ENCODE measurements at regions not wholly inside any gene's neighbourhood (a gene's known extent, or its start where the extent isn't known, plus 50 kb on each side); places are given as distances from the start of the nearest gene placed in this dataset.

DNA sequence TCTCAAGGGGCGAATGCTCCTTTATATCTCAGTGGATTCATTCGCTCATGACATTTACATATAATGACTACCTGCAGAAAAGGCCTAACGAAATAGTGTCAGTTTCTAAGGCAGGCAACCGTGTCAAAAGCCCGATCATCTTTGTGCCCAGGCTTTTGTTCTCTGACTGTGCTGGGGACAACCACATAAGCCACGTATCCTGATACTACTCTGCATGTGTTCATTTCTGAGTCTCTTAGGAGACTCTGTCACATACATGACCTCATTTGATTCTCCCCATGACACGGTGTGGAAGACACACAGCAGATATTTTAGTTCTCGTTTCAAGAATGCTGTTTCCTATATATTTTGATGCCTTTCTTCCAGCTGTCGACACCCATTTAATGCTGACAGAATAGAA lies 598.5 kb downstream of the BNC2 start:
- no peak overlapping the region for H3K9ac ChIP-seq (ENCODE audit: low read length)
- RAD21 ChIA-PET (ENCODE audit: low non-redundant PET in 1 of 2, low total read pairs in 2 of 2, uncharacterized antibody in 2 of 2, unreplicated experiment in 2 of 2): no interaction called here
- intact Hi-C loops (cut with micrococcal nuclease): no loop called here
- H3K27me3 ChIP-seq (ENCODE audit: insufficient read depth, low read length): no peaks in the 10 kb centered on the region
- BruUV-seq (replicated peaks): no TSS peak
- DNase-seq (ENCODE audit: low read depth, low spot score) (no peak), ATAC-seq (no peak)
- no peaks in the 10 kb centered on the region for H3K79me2 ChIP-seq (ENCODE audit: insufficient read depth, low read length)
- H3K27ac ChIP-seq (ENCODE audit: low read depth, low read length): no peak overlapping the region
- H3K9me2 ChIP-seq (ENCODE audit: insufficient read depth): no peaks in the 10 kb centered on the region
- no peak overlapping the region for H3K4me2 ChIP-seq (ENCODE audit: low read length)
- no peaks in the 10 kb centered on the region for H3K36me3 ChIP-seq (ENCODE audit: control insufficient read depth in 1 of 2, insufficient read depth in 2 of 2, low read length in 2 of 2)
- no peak overlapping the region for H3K4me3 ChIP-seq (replicated peaks in 1 of 2; ENCODE audit: low read depth in 1 of 2, low read length in 2 of 2)
- POLR2A ChIA-PET: no interaction called here
- CTCF ChIA-PET: no interaction called here
- no peaks in the 10 kb centered on the region for H3K4me1 ChIP-seq (ENCODE audit: control insufficient read depth in 1 of 2, insufficient read depth in 2 of 2, low read length in 2 of 2)
- H4K20me1 ChIP-seq (ENCODE audit: insufficient read depth): no peaks in the 10 kb centered on the region
- H3K9me3 ChIP-seq (ENCODE audit: control insufficient read depth in 1 of 2, insufficient read depth in 1 of 2, low read depth in 1 of 2, low read length in 2 of 2): no peaks in the 10 kb centered on the region
- no peak overlapping the region for H2AFZ ChIP-seq (ENCODE audit: low read depth, low read length, poor library complexity, severe bottlenecking)
- TF ChIP-seq TCF7L2 (IDR thresholded peaks at IDR 0.05; ENCODE audit: borderline replicate concordance, extremely low read depth, insufficient read depth, insufficient read length) (no peak), YY1 (IDR thresholded peaks at IDR 0.05; ENCODE audit: extremely low read depth, insufficient replicate concordance, low read depth, low read length) (no peak), EZH2 (IDR thresholded peaks at IDR 0.05) (no peak)

- Histone ChIP-seq H3K9me2 (ENCODE audit: insufficient read depth) (no peaks in the 10 kb centered on the region), H3K9ac (ENCODE audit: low read length) (no peak overlapping the region), H4K20me1 (ENCODE audit: insufficient read depth) (no peaks in the 10 kb centered on the region), H3K79me2 (ENCODE audit: insufficient read depth, low read length) (no peaks in the 10 kb centered on the region), H3K9me3 (ENCODE audit: control insufficient read depth in 1 of 2, insufficient read depth in 1 of 2, low read depth in 1 of 2, low read length in 2 of 2) (no peaks in the 10 kb centered on the region), H3K4me2 (ENCODE audit: low read length) (no peak overlapping the region), H3K27me3 (ENCODE audit: insufficient read depth, low read length) (no peaks in the 10 kb centered on the region), H3K27ac (ENCODE audit: low read depth, low read length) (no peak overlapping the region), H2AFZ (ENCODE audit: low read depth, low read length, poor library complexity, severe bottlenecking) (no peak overlapping the region), H3K4me1 (ENCODE audit: control insufficient read depth in 1 of 2, insufficient read depth in 2 of 2, low read length in 2 of 2) (no peaks in the 10 kb centered on the region), H3K36me3 (ENCODE audit: control insufficient read depth in 1 of 2, insufficient read depth in 2 of 2, low read length in 2 of 2) (no peaks in the 10 kb centered on the region), H3K4me3 (replicated peaks in 1 of 2; ENCODE audit: low read depth in 1 of 2, low read length in 2 of 2) (no peak overlapping the region)
- ATAC-seq: no peak
- DNase-seq (ENCODE audit: low read depth, low spot score): no peak
- CTCF ChIA-PET: no interaction called here
- RAD21 ChIA-PET (ENCODE audit: low non-redundant PET in 1 of 2, low total read pairs in 2 of 2, uncharacterized antibody in 2 of 2, unreplicated experiment in 2 of 2): no interaction called here
- TF ChIP-seq JUND (IDR thresholded peaks at IDR 0.05): no peak
- no peak for TF ChIP-seq POLR2A (IDR thresholded peaks at IDR 0.05; ENCODE audit: borderline replicate concordance, extremely low read depth, insufficient read depth, insufficient read length)
- no peak for TF ChIP-seq SP1 (IDR thresholded peaks at IDR 0.05; ENCODE audit: low read depth)
- TF ChIP-seq ZFX (IDR thresholded peaks at IDR 0.05): no peak
- TF ChIP-seq EGR1 (IDR thresholded peaks at IDR 0.05; ENCODE audit: low read depth): no peak
- TF ChIP-seq EZH2 (IDR thresholded peaks at IDR 0.05): no peak
- TF ChIP-seq CTCF (IDR thresholded peaks at IDR 0.05 in 2 of 3, conservative IDR thresholded peaks at IDR 0.05 in 1 of 3; ENCODE audit: borderline replicate concordance in 1 of 3, insufficient read depth in 1 of 3, low read depth in 2 of 3, low read length in 2 of 3): no peak
- TF ChIP-seq SIN3A (IDR thresholded peaks at IDR 0.05; ENCODE audit: low read depth): no peak
- no peak for TF ChIP-seq SRF (IDR thresholded peaks at IDR 0.05; ENCODE audit: low read depth)
- TF ChIP-seq, protein P1, sequence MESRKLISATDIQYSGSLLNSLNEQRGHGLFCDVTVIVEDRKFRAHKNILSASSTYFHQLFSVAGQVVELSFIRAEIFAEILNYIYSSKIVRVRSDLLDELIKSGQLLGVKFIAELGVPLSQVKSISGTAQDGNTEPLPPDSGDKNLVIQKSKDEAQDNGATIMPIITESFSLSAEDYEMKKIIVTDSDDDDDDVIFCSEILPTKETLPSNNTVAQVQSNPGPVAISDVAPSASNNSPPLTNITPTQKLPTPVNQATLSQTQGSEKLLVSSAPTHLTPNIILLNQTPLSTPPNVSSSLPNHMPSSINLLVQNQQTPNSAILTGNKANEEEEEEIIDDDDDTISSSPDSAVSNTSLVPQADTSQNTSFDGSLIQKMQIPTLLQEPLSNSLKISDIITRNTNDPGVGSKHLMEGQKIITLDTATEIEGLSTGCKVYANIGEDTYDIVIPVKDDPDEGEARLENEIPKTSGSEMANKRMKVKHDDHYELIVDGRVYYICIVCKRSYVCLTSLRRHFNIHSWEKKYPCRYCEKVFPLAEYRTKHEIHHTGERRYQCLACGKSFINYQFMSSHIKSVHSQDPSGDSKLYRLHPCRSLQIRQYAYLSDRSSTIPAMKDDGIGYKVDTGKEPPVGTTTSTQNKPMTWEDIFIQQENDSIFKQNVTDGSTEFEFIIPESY (IDR thresholded peaks at IDR 0.05; ENCODE audit: extremely low read depth, insufficient replicate concordance, low read length): no peak
- intact Hi-C loops (cut with micrococcal nuclease): no loop called here
- POLR2A ChIA-PET: no interaction called here
- BruUV-seq (replicated peaks): no TSS peak
These were observed 597.7 kb downstream of the BNC2 start for GRCh38 chr9:16272776-16273175.
